OCI-LY3 (cell line): ENCODE measurements at regions not wholly inside any gene's neighbourhood (a gene's known extent, or its start where the extent isn't known, plus 50 kb on each side); places are given as distances from the start of the nearest gene placed in this dataset.
A peak's percentile ranks its signal among the peaks of the same experiment; 100 is the strongest.

ENCODE experiments used
- H2AFZ ChIP-seq: fragments of 200-600, 300-600 bp; shearing (Covaris generic); 2 replicates; pipeline ENCODE4 v1.6.0; 2014; ENCODE audit warnings: antibody characterized with exemption, low read depth, low read length
- H3K27ac ChIP-seq: fragments of 200-600, 300-600 bp; sonication (generic); 2 replicates; pipeline ENCODE4 v1.5.1; 2014; ENCODE audit warnings: mild to moderate bottlenecking, low read length, moderate library complexity, mixed read lengths
- H3K27me3 ChIP-seq: fragments of 200-600, 300-600 bp; sonication (generic); 2 replicates; pipeline ENCODE4 v1.6.1; 2014; ENCODE audit warnings: low read depth, low read length, mixed read lengths
- H3K36me3 ChIP-seq: fragments of 200-600, 300-600 bp; sonication (generic); replicated peaks from 2 replicates; pipeline ENCODE3; 2014; ENCODE audit warnings: low read depth, low read length, mixed read lengths
- H3K4me1 ChIP-seq: fragments of 300-600, 200-600 bp; sonication (generic); 2 replicates; pipeline ENCODE4 v1.6.1; 2014; ENCODE audit warnings: low read length, mixed read lengths
- H3K4me2 ChIP-seq: fragments of 200-600, 300-600 bp; sonication (generic); 2 replicates; pipeline ENCODE4 v1.6.1; 2014; ENCODE audit warnings: low read length, mixed read lengths
- H3K4me3 ChIP-seq: fragments of 300-600, 200-600 bp; sonication (generic); 2 replicates; pipeline ENCODE4 v1.5.1; 2014; ENCODE audit warnings: antibody characterized with exemption, mild to moderate bottlenecking, low read length, moderate library complexity
- H3K79me2 ChIP-seq: fragments of 300-600, 200-600 bp; shearing (Covaris generic); 2 replicates; pipeline ENCODE4 v1.6.1; 2014; ENCODE audit warnings: mild to moderate bottlenecking, low read length, mixed read lengths
- H3K9ac ChIP-seq: fragments of 300-600, 200-600 bp; shearing (Covaris generic); 2 replicates; pipeline ENCODE4 v1.6.0; 2014; ENCODE audit warnings: mild to moderate bottlenecking, low read length, moderate library complexity
- H3K9me3 ChIP-seq: fragments of 200-600, 300-600 bp; shearing (Covaris generic); 2 replicates; pipeline ENCODE4 v1.6.1; 2014; ENCODE audit warnings: low read length, mixed read lengths; ENCODE audit not compliant: insufficient read depth
- H4K20me1 ChIP-seq: fragments of 200-600, 300-600 bp; sonication (generic); 2 replicates; pipeline ENCODE4 v1.6.1; 2016; ENCODE audit warnings: low read length, mixed read lengths; ENCODE audit not compliant: insufficient read depth
- CTCF ChIP-seq: fragments of 200-600, 300-600 bp; sonication (generic); IDR thresholded peaks from 2 replicates; pipeline ENCODE4 v1.5.1; 2014; ENCODE audit warnings: antibody characterized with exemption, low read length, low read depth
- EZH2phosphoT487 ChIP-seq: fragments of 200-600 bp; shearing (Covaris generic); IDR thresholded peaks from 2 replicates; pipeline ENCODE4 v1.6.1; 2018; ENCODE audit warnings: antibody characterized with exemption, mixed run types, low read depth

- H3K4me1 ChIP-seq: peaks cover 31% of the 10 kb centered on the region
- peaks cover 3% of the 10 kb centered on the region; the same call in 1 of the 2 replicates for H3K9me3 ChIP-seq
- H3K79me2 ChIP-seq: no peaks in the 10 kb centered on the region
- TF ChIP-seq CTCF (no peak), EZH2phosphoT487 (peak; percentile 56; the same call in 1 of the 2 replicates)
- H3K4me2 ChIP-seq: peak overlapping the region; percentile 83
- H3K9ac ChIP-seq: peak overlapping the region; percentile 24; the same call in 1 of the 2 replicates
- H2AFZ ChIP-seq: no peak overlapping the region
- H3K4me3 ChIP-seq: peak overlapping the region; percentile 62
- H3K36me3 ChIP-seq: peaks cover 5% of the 10 kb centered on the region
- H4K20me1 ChIP-seq: no peaks in the 10 kb centered on the region
- peak overlapping the region; percentile 31; the same call in 1 of the 2 replicates for H3K27ac ChIP-seq
- peaks cover 44% of the 10 kb centered on the region for H3K27me3 ChIP-seq
Observed at GRCh38 chr13:40101708-40102359, 446.4 kb downstream of the COG6 start.

GRCh38 chr13:40102360-40102727 lies 446.9 kb downstream of the COG6 start:
- TF ChIP-seq EZH2phosphoT487 (no peak), CTCF (no peak)
- H3K79me2 ChIP-seq: no peaks in the 10 kb centered on the region
- peaks cover 36% of the 10 kb centered on the region for H3K4me1 ChIP-seq
- H3K27ac ChIP-seq: peak overlapping the region; percentile 31
- H4K20me1 ChIP-seq: no peaks in the 10 kb centered on the region
- no peak overlapping the region for H2AFZ ChIP-seq
- peaks cover 5% of the 10 kb centered on the region for H3K36me3 ChIP-seq
- H3K4me2 ChIP-seq: peak overlapping the region; percentile 83
- H3K9ac ChIP-seq: peak overlapping the region; percentile 24; the same call in 1 of the 2 replicates
- H3K9me3 ChIP-seq: peaks cover 3% of the 10 kb centered on the region; the same call in 1 of the 2 replicates
- H3K4me3 ChIP-seq: peak overlapping the region; percentile 62
- H3K27me3 ChIP-seq: peaks cover 45% of the 10 kb centered on the region

- Histone ChIP-seq H3K79me2 (no peaks in the 10 kb centered on the region), H3K4me2 (peak overlapping the region; percentile 83), H2AFZ (no peak overlapping the region)
Observed at GRCh38 chr13:40102854-40103253, 447.4 kb downstream of the COG6 start.

More at GRCh38 chr13:40102854-40103253, 447.4 kb downstream of the COG6 start:
- Histone ChIP-seq H3K27me3 (peaks cover 45% of the 10 kb centered on the region), H3K27ac (no peak overlapping the region), H3K36me3 (peaks cover 5% of the 10 kb centered on the region), H3K4me1 (peaks cover 36% of the 10 kb centered on the region), H4K20me1 (no peaks in the 10 kb centered on the region), H3K9ac (peak overlapping the region; percentile 24; the same call in 1 of the 2 replicates), H3K9me3 (peaks cover 3% of the 10 kb centered on the region; the same call in 1 of the 2 replicates), H3K4me3 (peak overlapping the region; percentile 62)
- TF ChIP-seq CTCF (no peak), EZH2phosphoT487 (no peak)
